Coronary artery (tissue), 2 donors: ENCODE measurements at regions not wholly inside any gene's neighbourhood (a gene's known extent, or its start where the extent isn't known, plus 50 kb on each side); places are given as distances from the start of the nearest gene placed in this dataset.

Experiments used
- DNase-seq: peaks from one replicate; pipeline ENCODE4 v3.0.0-alpha.2; 2017; ENCODE audit warnings: low spot score
- H3K27ac ChIP-seq, 2 donors: fragments of 200-600 bp; sonication (generic); one replicate each; pipeline ENCODE4 v1.5.1; 2016 to 2019
- H3K4me3 ChIP-seq: fragments of 200-600 bp; sonication (generic); 2 replicates; pipeline ENCODE4 v1.5.1; 2016; ENCODE audit warnings: mild to moderate bottlenecking, moderate library complexity
- TF ChIP-seq, protein P1 (sequence below): fragments of 200-600 bp; sonication (generic); IDR thresholded peaks from one replicate; pipeline ENCODE4 v1.5.1; 2019; ENCODE audit warnings: antibody characterized with exemption

DNA sequence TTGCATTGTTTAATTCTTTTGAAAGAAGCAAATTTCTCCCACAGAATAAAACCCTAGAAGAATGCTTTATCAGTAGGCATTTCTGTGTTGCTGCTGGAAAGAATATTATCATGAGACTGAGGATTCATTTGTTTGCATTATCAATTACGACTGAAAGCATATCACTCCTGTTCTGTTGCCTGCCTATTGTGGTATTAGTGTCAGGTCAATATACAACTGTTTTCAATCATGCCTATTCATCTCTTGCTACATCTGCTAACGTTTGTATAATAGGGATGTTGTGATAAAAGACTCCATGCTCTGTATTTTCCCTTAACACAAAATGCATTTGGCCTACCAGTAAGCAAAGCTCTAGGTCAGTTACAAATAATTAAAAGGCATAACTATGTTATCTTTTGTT, 221.5 kb downstream of the PTPRC start:
- H3K27ac ChIP-seq: no peak overlapping the region

GRCh38 chr1:198861636-198862035, 222.8 kb downstream of the PTPRC start:
- H3K27ac ChIP-seq: no peak overlapping the region
- H3K4me3 ChIP-seq: no peak overlapping the region
- TF ChIP-seq, protein P1, sequence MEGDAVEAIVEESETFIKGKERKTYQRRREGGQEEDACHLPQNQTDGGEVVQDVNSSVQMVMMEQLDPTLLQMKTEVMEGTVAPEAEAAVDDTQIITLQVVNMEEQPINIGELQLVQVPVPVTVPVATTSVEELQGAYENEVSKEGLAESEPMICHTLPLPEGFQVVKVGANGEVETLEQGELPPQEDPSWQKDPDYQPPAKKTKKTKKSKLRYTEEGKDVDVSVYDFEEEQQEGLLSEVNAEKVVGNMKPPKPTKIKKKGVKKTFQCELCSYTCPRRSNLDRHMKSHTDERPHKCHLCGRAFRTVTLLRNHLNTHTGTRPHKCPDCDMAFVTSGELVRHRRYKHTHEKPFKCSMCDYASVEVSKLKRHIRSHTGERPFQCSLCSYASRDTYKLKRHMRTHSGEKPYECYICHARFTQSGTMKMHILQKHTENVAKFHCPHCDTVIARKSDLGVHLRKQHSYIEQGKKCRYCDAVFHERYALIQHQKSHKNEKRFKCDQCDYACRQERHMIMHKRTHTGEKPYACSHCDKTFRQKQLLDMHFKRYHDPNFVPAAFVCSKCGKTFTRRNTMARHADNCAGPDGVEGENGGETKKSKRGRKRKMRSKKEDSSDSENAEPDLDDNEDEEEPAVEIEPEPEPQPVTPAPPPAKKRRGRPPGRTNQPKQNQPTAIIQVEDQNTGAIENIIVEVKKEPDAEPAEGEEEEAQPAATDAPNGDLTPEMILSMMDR: no peak
- DNase-seq: no peak

More for the DNA sequence above, 221.5 kb downstream of the PTPRC start:
- TF ChIP-seq, protein P1: no peak
- DNase-seq: no peak
- H3K4me3 ChIP-seq: no peak overlapping the region

- no peak for DNase-seq
- H3K4me3 ChIP-seq: no peak overlapping the region
- H3K27ac ChIP-seq: no peak overlapping the region
- TF ChIP-seq, protein P1: no peak
These were observed 225.9 kb downstream of the PTPRC start for GRCh38 chr1:198864695-198865094.

GRCh38 chr1:198865319-198865718, 226.5 kb downstream of the PTPRC start:
- Histone ChIP-seq H3K4me3 (no peak overlapping the region), H3K27ac (no peak overlapping the region)
- TF ChIP-seq, protein P1: no peak
- DNase-seq: no peak

DNA sequence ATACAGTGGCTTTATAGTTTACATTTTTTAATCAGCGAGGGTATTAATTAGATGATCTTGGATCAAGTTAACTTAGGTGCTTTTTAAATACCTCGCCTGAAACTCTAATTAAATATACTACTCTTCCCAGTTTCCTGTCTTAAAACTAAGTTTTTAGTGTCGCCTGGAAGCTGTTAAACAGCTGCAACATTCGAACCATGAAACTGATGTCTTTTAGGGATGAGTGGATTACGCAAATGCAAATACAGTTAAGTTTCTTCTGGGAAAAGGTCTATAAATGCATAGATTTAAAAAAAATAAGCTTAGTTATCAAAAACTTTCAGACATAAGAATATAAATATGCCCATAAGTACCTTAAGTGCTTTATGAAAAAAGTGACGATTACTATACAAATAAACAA, 228.3 kb downstream of the PTPRC start:
- no peak for DNase-seq
- TF ChIP-seq, protein P1: no peak
- no peak overlapping the region for H3K27ac ChIP-seq
- no peak overlapping the region for H3K4me3 ChIP-seq

- no peak overlapping the region for H3K4me3 ChIP-seq
- no peak for DNase-seq
- H3K27ac ChIP-seq: no peak overlapping the region
These were observed 234.9 kb downstream of the PTPRC start for GRCh38 chr1:198873696-198874230.

GRCh38 chr1:198876371-198876871, 237.6 kb downstream of the PTPRC start:
- TF ChIP-seq, protein P1: no peak
- Histone ChIP-seq H3K27ac (no peak overlapping the region), H3K4me3 (no peak overlapping the region)
- no peak for DNase-seq

More at GRCh38 chr1:198873696-198874230, 234.9 kb downstream of the PTPRC start:
- TF ChIP-seq, protein P1: no peak
